GM12878 (cell line): ENCODE measurements at regions not wholly inside any gene's neighbourhood (a gene's known extent, or its start where the extent isn't known, plus 50 kb on each side); places are given as distances from the start of the nearest gene placed in this dataset.

ENCODE experiments used
- ATAC-seq: fragments of 200-7000 bp; cut with Tn5 transposase; 3 replicates; pipeline ENCODE4 v1.9.1; 2020; ENCODE audit warnings: mild to moderate bottlenecking, moderate library complexity
- BruUV-seq: library from RNA; stranded (reverse); fragments of 400-500 nt; replicated peaks from 2 replicates; lab custom pipeline; 2021; lab: Mats Ljungman, UMichigan
- CTCF ChIA-PET: fragments of 300-600 bp; sonication (Branson Sonifier 250); formaldehyde crosslinking; extraction: SDS; loops from one replicate; lab custom pipeline; 2021; ENCODE audit warnings: inconsistent platforms; lab: Yijun Ruan, JAX
- POLR2A ChIA-PET: fragments of 350-600 bp; formaldehyde crosslinking; extraction: SDS; loops from one replicate; lab custom pipeline; 2021; ENCODE audit warnings: inconsistent platforms; lab: Charles Lee
- RAD21 ChIA-PET: fragments of 300-600 bp; sonication (Branson Sonifier 250); formaldehyde crosslinking; loops from one replicate; lab custom pipeline; 2023; ENCODE audit warnings: antibody characterized with exemption; ENCODE audit not compliant: unreplicated experiment; lab: Charles Lee
- SMC1A ChIA-PET: fragments of 300-600 bp; sonication (Branson Sonifier 250); formaldehyde crosslinking; loops from one replicate; lab custom pipeline; 2023; ENCODE audit not compliant: unreplicated experiment, uncharacterized antibody; lab: Charles Lee
- DNase-seq: peaks from one replicate; pipeline ENCODE4 v3.0.0-alpha.2; 2011; ENCODE audit warnings: low read depth, low spot score
- FAIRE-seq: peaks from 3 replicates; lab custom pipeline; 2011; peaks lifted over from hg19 to GRCh38; lab: Jason Lieb, UNC
- H2AFZ ChIP-seq: 2 replicates; pipeline ENCODE4 v1.6.0; 2011; ENCODE audit warnings: low read depth, low read length, control low read depth; ENCODE audit not compliant: control insufficient read depth
- H3K27ac ChIP-seq: 2 replicates; pipeline ENCODE4 v1.5.1; 2011; ENCODE audit warnings: control low read depth; ENCODE audit not compliant: control insufficient read depth, insufficient read depth
- H3K27me3 ChIP-seq, 2 experiments: replicated peaks in 1 of 2; 2 replicates each; pipeline versions ENCODE4 v1.6.0 to v1.6.1; 2011; ENCODE audit warnings: low read length in 1 of 2; ENCODE audit not compliant: control insufficient read depth in 2 of 2, insufficient read depth in 2 of 2
- H3K36me3 ChIP-seq, 2 experiments: 2 replicates each; pipeline ENCODE4 v1.5.1; 2011; ENCODE audit warnings: low read length in 1 of 2; ENCODE audit not compliant: control insufficient read depth in 2 of 2, insufficient read depth in 2 of 2
- H3K4me1 ChIP-seq: 2 replicates; pipeline ENCODE4 v1.6.1; 2011; ENCODE audit warnings: mild to moderate bottlenecking, low read length, moderate library complexity, mixed read lengths; ENCODE audit not compliant: control insufficient read depth, insufficient read depth
- H3K4me2 ChIP-seq: 2 replicates; pipeline ENCODE4 v1.6.0; 2011; ENCODE audit warnings: control low read depth; ENCODE audit not compliant: control insufficient read depth, insufficient read depth
- H3K4me3 ChIP-seq: fragments of 200-600 bp; sonication (generic); 2 replicates; pipeline ENCODE4 v1.5.1; 2016
- H3K79me2 ChIP-seq: 2 replicates; pipeline ENCODE4 v1.6.0; 2011; ENCODE audit warnings: low read length; ENCODE audit not compliant: control insufficient read depth, insufficient read depth
- H3K9ac ChIP-seq: 2 replicates; pipeline ENCODE4 v1.8.0; 2011; ENCODE audit warnings: low read length, control low read depth, mixed read lengths; ENCODE audit not compliant: control insufficient read depth, insufficient read depth
- H3K9me3 ChIP-seq: replicated peaks from 3 replicates; pipeline ENCODE4 v1.5.1; 2011; ENCODE audit warnings: mild to moderate bottlenecking, low read length; ENCODE audit not compliant: control insufficient read depth, insufficient read depth
- H4K20me1 ChIP-seq: 2 replicates; pipeline ENCODE4 v1.6.0; 2011; ENCODE audit not compliant: control insufficient read depth, insufficient read depth
- CBX3 ChIP-seq: fragments of 200-600 bp; sonication (generic); IDR thresholded peaks from 2 replicates; pipeline ENCODE4 v1.6.1; 2016; ENCODE audit warnings: low read depth, borderline replicate concordance
- FOS ChIP-seq: IDR thresholded peaks from 3 replicates; pipeline ENCODE4 v1.6.1; 2011; ENCODE audit warnings: borderline replicate concordance; ENCODE audit not compliant: insufficient read length; ENCODE audit errors: extremely low read depth
- HDGF ChIP-seq: fragments of 450-650 bp; IDR thresholded peaks from 2 replicates; pipeline ENCODE4 v1.6.1; 2016; ENCODE audit warnings: antibody characterized with exemption
- MXI1 ChIP-seq: fragments of 150-350 bp; IDR thresholded peaks from 2 replicates; pipeline ENCODE4 v1.6.1; 2011; ENCODE audit warnings: low read depth, mild to moderate bottlenecking, inconsistent platforms, low read length, improper control_type of control experiment
- NFXL1 ChIP-seq: fragments of 450-650 bp; IDR thresholded peaks from 2 replicates; pipeline ENCODE4 v1.6.1; 2017; ENCODE audit warnings: antibody characterized with exemption, mild to moderate bottlenecking, borderline replicate concordance
- POLR2A ChIP-seq: IDR thresholded peaks from 2 replicates; pipeline ENCODE4 v1.6.1; 2011; ENCODE audit warnings: low read depth, mild to moderate bottlenecking, low read length
- RELB ChIP-seq: fragments of 450-650 bp; IDR thresholded peaks from 2 replicates; pipeline ENCODE4 v1.6.1; 2017; ENCODE audit warnings: low read depth, mild to moderate bottlenecking, moderate library complexity
- SIN3A ChIP-seq: IDR thresholded peaks from 2 replicates; pipeline ENCODE4 v1.6.1; 2012; ENCODE audit warnings: low read depth, low read length, improper control_type of control experiment
- SMARCA5 ChIP-seq: fragments of 450-650 bp; IDR thresholded peaks from 2 replicates; pipeline ENCODE4 v1.6.1; 2017; ENCODE audit warnings: mild to moderate bottlenecking
- WGBS: methylation state at CpG from one replicate; pipeline ENCODE4 v1.1.6; 2016; ENCODE audit warnings: low lambda C conversion rate; ENCODE audit not compliant: insufficient replicate concordance, insufficient coverage; ENCODE audit errors: missing lambda C conversion rate; 5-methylcytosine and 5-hydroxymethylcytosine counted together
- in situ Hi-C: fragments of 300-500 bp; cut with MboI; formaldehyde crosslinking; loops from 9 replicates; pipeline ENCODE4 v1.14.3; 2018; ENCODE audit warnings: mixed read lengths
- intact Hi-C: fragments of 100-400 bp; cut with micrococcal nuclease; formaldehyde crosslinking; loops from one replicate; pipeline ENCODE4 v1.14.2; 2022; ENCODE audit not compliant: unreplicated experiment
- TF ChIP-seq, protein P1 (sequence below): fragments of 450-650 bp; IDR thresholded peaks from 2 replicates; pipeline ENCODE4 v1.6.1; 2016; ENCODE audit warnings: mild to moderate bottlenecking

- no peak overlapping the region for H3K9ac ChIP-seq
- ChIA-PET CTCF (no interaction called here), POLR2A (no interaction called here), SMC1A (no interaction called here), RAD21 (no interaction called here)
- no peaks in the 10 kb centered on the region for H3K27me3 ChIP-seq
- ATAC-seq (no peak), DNase-seq (no peak), FAIRE-seq (no peak)
- no peaks in the 10 kb centered on the region for H4K20me1 ChIP-seq
- no peaks in the 10 kb centered on the region for H3K4me1 ChIP-seq
- intact Hi-C loops, result no loop called here
- H3K9me3 ChIP-seq, result no peaks in the 10 kb centered on the region
- H3K36me3 ChIP-seq, result no peaks in the 10 kb centered on the region
- in situ Hi-C loops, result no loop called here
- H3K4me3 ChIP-seq, result no peak overlapping the region
- H2AFZ ChIP-seq, result no peak overlapping the region
- BruUV-seq, result no TSS peak
- no peak overlapping the region for H3K4me2 ChIP-seq
- no peak for TF ChIP-seq MXI1
- no peak for TF ChIP-seq NFXL1
- no peak for TF ChIP-seq POLR2A
- no peak for TF ChIP-seq FOS
- TF ChIP-seq CBX3, result no peak
- no peak for TF ChIP-seq HDGF
- TF ChIP-seq, protein P1, sequence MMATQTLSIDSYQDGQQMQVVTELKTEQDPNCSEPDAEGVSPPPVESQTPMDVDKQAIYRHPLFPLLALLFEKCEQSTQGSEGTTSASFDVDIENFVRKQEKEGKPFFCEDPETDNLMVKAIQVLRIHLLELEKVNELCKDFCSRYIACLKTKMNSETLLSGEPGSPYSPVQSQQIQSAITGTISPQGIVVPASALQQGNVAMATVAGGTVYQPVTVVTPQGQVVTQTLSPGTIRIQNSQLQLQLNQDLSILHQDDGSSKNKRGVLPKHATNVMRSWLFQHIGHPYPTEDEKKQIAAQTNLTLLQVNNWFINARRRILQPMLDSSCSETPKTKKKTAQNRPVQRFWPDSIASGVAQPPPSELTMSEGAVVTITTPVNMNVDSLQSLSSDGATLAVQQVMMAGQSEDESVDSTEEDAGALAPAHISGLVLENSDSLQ, result no peak
- no peak for TF ChIP-seq SIN3A
- no peak for TF ChIP-seq RELB
- no peak for TF ChIP-seq SMARCA5
- no peaks in the 10 kb centered on the region for H3K79me2 ChIP-seq
- 68% methylated on average over 9 of the region's 9 CpGs for WGBS
- H3K27ac ChIP-seq, result no peak overlapping the region
Observed at GRCh38 chr7:153327683-153328082, 568.1 kb downstream of the ACTR3B start.
